SK-N-SH (cell line): ENCODE measurements at regions not wholly inside any gene's neighbourhood (a gene's known extent, or its start where the extent isn't known, plus 50 kb on each side); places are given as distances from the start of the nearest gene placed in this dataset.

Experiments used
- CTCF ChIA-PET: fragments of 300-600, 350-600 bp; formaldehyde crosslinking; extraction: SDS; loops from one replicate; lab custom pipeline; 2021; lab: Yijun Ruan, JAX
- POLR2A ChIA-PET: fragments of 350-600 bp; sonication (Branson Sonifier 250); formaldehyde crosslinking; extraction: SDS; loops from one replicate; lab custom pipeline; 2020; ENCODE audit warnings: antibody characterized with exemption, inconsistent platforms; lab: Yijun Ruan, JAX
- DNase-seq: peaks from one replicate; pipeline ENCODE4 v3.0.0; 2012
- H2AFZ ChIP-seq: fragments of 200-600 bp; sonication (generic); 2 replicates; pipeline ENCODE4 v1.8.1; 2016; ENCODE audit warnings: antibody characterized with exemption, mild to moderate bottlenecking, low read depth
- H3F3A ChIP-seq: fragments of 200-600 bp; sonication (generic); replicated peaks from 2 replicates; pipeline ENCODE3; 2016; ENCODE audit warnings: antibody characterized with exemption, mild to moderate bottlenecking; ENCODE audit not compliant: insufficient read depth
- H3K27ac ChIP-seq, 2 experiments: fragments of 200-500 bp in 1 of 2; fragments of 200-600 bp in 1 of 2; sonication (Bioruptor generic) in 1 of 2; sonication (generic), shearing (Covaris generic) in 1 of 2; 2 replicates each; pipeline versions ENCODE4 v1.5.1 to v1.6.1; 2014 to 2016; ENCODE audit warnings: low read depth in 2 of 2, inconsistent platforms in 1 of 2, low read length in 1 of 2, mild to moderate bottlenecking in 1 of 2, mixed read lengths in 1 of 2
- H3K27me3 ChIP-seq: fragments of 200-600 bp; sonication (generic), shearing (Covaris generic); 2 replicates; pipeline ENCODE4 v1.6.1; 2016; ENCODE audit warnings: mixed run types; ENCODE audit not compliant: insufficient read depth
- H3K36me3 ChIP-seq, 2 experiments: fragments of 200-500 bp in 1 of 2; fragments of 200-600 bp in 1 of 2; sonication (Bioruptor generic) in 1 of 2; sonication (generic) in 1 of 2; replicated peaks in 1 of 2; 2 replicates each; pipeline versions ENCODE3 to v1.5.1; 2014 to 2016; ENCODE audit warnings: low read length in 1 of 2, mild to moderate bottlenecking in 1 of 2; ENCODE audit not compliant: insufficient read depth in 2 of 2, control insufficient read depth in 1 of 2
- H3K4me1 ChIP-seq, 2 experiments: fragments of 200-500 bp in 1 of 2; fragments of 200-600 bp in 1 of 2; sonication (Bioruptor generic) in 1 of 2; sonication (generic), shearing (Covaris generic) in 1 of 2; 2 replicates each; pipeline versions ENCODE4 v1.5.1 to v1.6.1; 2014 to 2016; ENCODE audit warnings: low read depth in 1 of 2, low read length in 1 of 2, mixed run types in 1 of 2; ENCODE audit not compliant: insufficient read depth in 2 of 2, control insufficient read depth in 1 of 2
- H3K4me2 ChIP-seq: fragments of 200-600 bp; sonication (generic), shearing (Covaris generic); 2 replicates; pipeline ENCODE4 v1.6.1; 2017; ENCODE audit warnings: mixed run types
- H3K4me3 ChIP-seq, 2 experiments: fragments of 200-500 bp in 1 of 2; fragments of 200-600 bp in 1 of 2; sonication (Bioruptor generic) in 1 of 2; sonication (generic), shearing (Covaris generic) in 1 of 2; 2 replicates each; pipeline versions ENCODE4 v1.5.1 to v1.8.1; 2014 to 2016; ENCODE audit warnings: low read depth in 2 of 2, inconsistent platforms in 1 of 2, low read length in 1 of 2, mild to moderate bottlenecking in 1 of 2, mixed read lengths in 1 of 2, moderate library complexity in 1 of 2
- H3K79me2 ChIP-seq: fragments of 200-600 bp; sonication (generic); 2 replicates; pipeline ENCODE4 v1.8.1; 2017; ENCODE audit warnings: mild to moderate bottlenecking; ENCODE audit not compliant: insufficient read depth
- H3K9ac ChIP-seq: fragments of 200-600 bp; sonication (generic); 2 replicates; pipeline ENCODE4 v1.6.1; 2017; ENCODE audit warnings: mixed run types
- H3K9me2 ChIP-seq: fragments of 200-600 bp; sonication (generic); 2 replicates; pipeline ENCODE4 v1.6.1; 2017; ENCODE audit warnings: mixed run types
- H3K9me3 ChIP-seq: fragments of 200-600 bp; sonication (generic); 2 replicates; pipeline ENCODE4 v1.6.1; 2017; ENCODE audit warnings: mixed run types, mild to moderate bottlenecking, moderate library complexity
- H4K20me1 ChIP-seq: fragments of 200-600 bp; sonication (generic); 2 replicates; pipeline ENCODE4 v1.6.1; 2017; ENCODE audit warnings: mild to moderate bottlenecking, mixed run types; ENCODE audit not compliant: insufficient read depth
- EP300 ChIP-seq, 2 experiments: IDR thresholded peaks; 2 replicates each; pipeline versions ENCODE4 v1.4.0 to v1.6.1; 2012; ENCODE audit warnings: borderline replicate concordance in 1 of 2, low read depth in 1 of 2, low read length in 1 of 2
- FOSL2 ChIP-seq: IDR thresholded peaks from 2 replicates; pipeline ENCODE4 v1.4.0; 2012; ENCODE audit warnings: low read depth, mild to moderate bottlenecking, moderate library complexity, borderline replicate concordance
- FOXM1 ChIP-seq: IDR thresholded peaks from 2 replicates; pipeline ENCODE4 v1.4.0; 2012; ENCODE audit warnings: low read depth, mild to moderate bottlenecking
- GABPA ChIP-seq: IDR thresholded peaks from 2 replicates; pipeline ENCODE4 v1.4.0; 2012; ENCODE audit warnings: low read depth, mild to moderate bottlenecking
- GATA2 ChIP-seq: sonication (generic); formaldehyde crosslinking; IDR thresholded peaks from 2 replicates; pipeline ENCODE4 v1.5.0; 2020; ENCODE audit warnings: mild to moderate bottlenecking, missing genetic modification reagents
- NRF1 ChIP-seq: IDR thresholded peaks from 2 replicates; pipeline ENCODE4 v1.6.1; 2012; ENCODE audit warnings: low read depth, mild to moderate bottlenecking, low read length
- RCOR1 ChIP-seq: fragments of 150-350 bp; IDR thresholded peaks from 2 replicates; pipeline ENCODE4 v1.6.1; 2017; ENCODE audit warnings: antibody characterized with exemption, low read length
- RXRA ChIP-seq: IDR thresholded peaks from 2 replicates; pipeline ENCODE4 v1.4.0; 2012; ENCODE audit warnings: low read depth, mild to moderate bottlenecking, borderline replicate concordance
- SIN3A ChIP-seq: IDR thresholded peaks from 2 replicates; pipeline ENCODE4 v1.6.1; 2012; ENCODE audit warnings: low read depth, mild to moderate bottlenecking, low read length, moderate library complexity, borderline replicate concordance
- TEAD4 ChIP-seq: IDR thresholded peaks from 2 replicates; pipeline ENCODE4 v1.4.0; 2012; ENCODE audit warnings: mild to moderate bottlenecking, borderline replicate concordance; ENCODE audit not compliant: insufficient read depth
- YY1 ChIP-seq: IDR thresholded peaks from 2 replicates; pipeline ENCODE4 v1.4.0; 2012; ENCODE audit warnings: low read depth, mild to moderate bottlenecking
- WGBS: methylation state at CpG from one replicate; pipeline ENCODE4 v1.1.6; 2017; ENCODE audit warnings: low lambda C conversion rate; 5-methylcytosine and 5-hydroxymethylcytosine counted together
- TF ChIP-seq, protein P1 (sequence below): IDR thresholded peaks from 2 replicates; pipeline ENCODE4; 2012
- TF ChIP-seq, protein P2 (sequence below): IDR thresholded peaks from 2 replicates; pipeline ENCODE4 v1.4.0; 2012; ENCODE audit warnings: low read depth
- TF ChIP-seq, protein P3 (sequence below): fragments of 150-350 bp; IDR thresholded peaks from 2 replicates; pipeline ENCODE4 v1.6.1; 2016; ENCODE audit warnings: mild to moderate bottlenecking, low read depth, low read length
- TF ChIP-seq, protein P4 (sequence below): fragments of 200-600 bp; sonication (generic); IDR thresholded peaks from 2 replicates; pipeline ENCODE4 v1.6.1; 2017; ENCODE audit warnings: antibody characterized with exemption, mild to moderate bottlenecking, moderate library complexity

DNA sequence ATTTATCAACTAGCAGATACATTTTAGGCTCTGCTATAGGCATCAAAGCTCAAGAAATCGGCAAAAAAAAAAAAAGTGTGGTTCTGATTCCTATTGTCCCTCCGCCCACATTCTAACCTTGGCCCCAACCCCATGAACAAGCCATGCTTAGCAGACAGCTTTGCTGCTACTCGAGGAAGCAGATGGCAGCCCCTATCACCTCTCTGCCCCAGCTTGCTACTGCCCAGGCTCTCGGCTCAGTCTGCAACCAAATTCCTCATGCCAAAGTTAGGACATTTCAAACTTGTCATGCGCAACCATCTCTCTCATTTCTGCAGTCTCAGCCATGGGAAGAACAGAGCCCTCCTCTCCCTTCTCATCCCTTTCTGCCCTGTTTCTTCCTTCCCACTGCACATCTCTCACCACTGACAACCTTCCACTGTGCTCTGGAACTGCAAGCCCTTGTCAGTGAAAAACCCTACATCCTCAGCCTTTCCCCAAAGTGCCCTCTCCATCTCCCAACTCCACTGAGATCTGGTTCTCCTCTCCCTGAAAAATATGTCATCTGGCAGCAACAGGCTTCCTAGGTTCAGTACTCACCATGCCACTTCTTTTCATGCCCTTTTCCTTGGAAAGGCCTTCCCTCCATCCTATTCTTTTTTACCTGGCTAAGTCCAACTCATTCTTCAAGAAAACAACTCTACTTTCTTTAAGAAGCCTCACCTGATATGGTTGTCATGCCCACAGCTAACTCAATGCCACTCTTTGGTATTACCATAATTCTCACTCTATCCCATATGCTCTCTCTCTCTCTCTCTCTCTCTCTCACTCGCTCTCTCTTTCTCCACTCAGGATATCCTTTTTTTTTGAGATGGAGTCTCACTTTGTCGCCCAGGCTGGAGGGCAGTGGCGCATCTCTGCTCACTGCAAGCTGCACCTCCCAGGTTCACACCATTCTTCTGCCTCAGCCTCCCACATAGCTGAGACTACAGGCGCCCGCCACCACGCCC lies 60.1 kb upstream of the FHIP2A start:
- Histone ChIP-seq H3K4me3 (no peak overlapping the region), H3K9ac (no peak overlapping the region), H3K9me2 (no peaks in the 10 kb centered on the region), H2AFZ (no peak overlapping the region), H3K4me2 (no peak overlapping the region), H3K27me3 (no peaks in the 10 kb centered on the region), H3K36me3 (no peaks in the 10 kb centered on the region), H3K79me2 (peaks cover 3% of the 10 kb centered on the region; the same call in 1 of the 2 replicates), H4K20me1 (no peaks in the 10 kb centered on the region), H3F3A (peaks cover 3% of the 10 kb centered on the region), H3K27ac (no peak overlapping the region), H3K4me1 (peaks cover 0 to 8% of the 10 kb centered on the region in 2 experiments; a peak in 3 of 4 replicates), H3K9me3 (no peaks in the 10 kb centered on the region)
- 91% methylated on average over 11 of the region's 11 CpGs for WGBS
- ChIA-PET POLR2A (no interaction called here), CTCF (interaction anchor here (0.5 kb wide), 1 partner anchor 41 kb away, joined by 3 read pairs; no protein-coding TSS in a partner anchor)
- DNase-seq, result no peak
- no peak for TF ChIP-seq FOXM1
- TF ChIP-seq, protein P1, sequence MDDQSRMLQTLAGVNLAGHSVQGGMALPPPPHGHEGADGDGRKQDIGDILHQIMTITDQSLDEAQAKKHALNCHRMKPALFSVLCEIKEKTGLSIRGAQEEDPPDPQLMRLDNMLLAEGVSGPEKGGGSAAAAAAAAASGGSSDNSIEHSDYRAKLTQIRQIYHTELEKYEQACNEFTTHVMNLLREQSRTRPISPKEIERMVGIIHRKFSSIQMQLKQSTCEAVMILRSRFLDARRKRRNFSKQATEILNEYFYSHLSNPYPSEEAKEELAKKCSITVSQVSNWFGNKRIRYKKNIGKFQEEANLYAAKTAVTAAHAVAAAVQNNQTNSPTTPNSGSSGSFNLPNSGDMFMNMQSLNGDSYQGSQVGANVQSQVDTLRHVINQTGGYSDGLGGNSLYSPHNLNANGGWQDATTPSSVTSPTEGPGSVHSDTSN, result no peak
- no peak for TF ChIP-seq EP300 (IDR thresholded peaks at IDR 0.05; ENCODE audit: borderline replicate concordance in 1 of 2, low read depth in 1 of 2, low read length in 1 of 2)
- no peak for TF ChIP-seq SIN3A
- no peak for TF ChIP-seq NRF1
- TF ChIP-seq, protein P2, sequence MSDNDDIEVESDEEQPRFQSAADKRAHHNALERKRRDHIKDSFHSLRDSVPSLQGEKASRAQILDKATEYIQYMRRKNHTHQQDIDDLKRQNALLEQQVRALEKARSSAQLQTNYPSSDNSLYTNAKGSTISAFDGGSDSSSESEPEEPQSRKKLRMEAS, result no peak
- TF ChIP-seq, protein P3, sequence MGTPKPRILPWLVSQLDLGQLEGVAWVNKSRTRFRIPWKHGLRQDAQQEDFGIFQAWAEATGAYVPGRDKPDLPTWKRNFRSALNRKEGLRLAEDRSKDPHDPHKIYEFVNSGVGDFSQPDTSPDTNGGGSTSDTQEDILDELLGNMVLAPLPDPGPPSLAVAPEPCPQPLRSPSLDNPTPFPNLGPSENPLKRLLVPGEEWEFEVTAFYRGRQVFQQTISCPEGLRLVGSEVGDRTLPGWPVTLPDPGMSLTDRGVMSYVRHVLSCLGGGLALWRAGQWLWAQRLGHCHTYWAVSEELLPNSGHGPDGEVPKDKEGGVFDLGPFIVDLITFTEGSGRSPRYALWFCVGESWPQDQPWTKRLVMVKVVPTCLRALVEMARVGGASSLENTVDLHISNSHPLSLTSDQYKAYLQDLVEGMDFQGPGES, result no peak
- TF ChIP-seq, protein P4, sequence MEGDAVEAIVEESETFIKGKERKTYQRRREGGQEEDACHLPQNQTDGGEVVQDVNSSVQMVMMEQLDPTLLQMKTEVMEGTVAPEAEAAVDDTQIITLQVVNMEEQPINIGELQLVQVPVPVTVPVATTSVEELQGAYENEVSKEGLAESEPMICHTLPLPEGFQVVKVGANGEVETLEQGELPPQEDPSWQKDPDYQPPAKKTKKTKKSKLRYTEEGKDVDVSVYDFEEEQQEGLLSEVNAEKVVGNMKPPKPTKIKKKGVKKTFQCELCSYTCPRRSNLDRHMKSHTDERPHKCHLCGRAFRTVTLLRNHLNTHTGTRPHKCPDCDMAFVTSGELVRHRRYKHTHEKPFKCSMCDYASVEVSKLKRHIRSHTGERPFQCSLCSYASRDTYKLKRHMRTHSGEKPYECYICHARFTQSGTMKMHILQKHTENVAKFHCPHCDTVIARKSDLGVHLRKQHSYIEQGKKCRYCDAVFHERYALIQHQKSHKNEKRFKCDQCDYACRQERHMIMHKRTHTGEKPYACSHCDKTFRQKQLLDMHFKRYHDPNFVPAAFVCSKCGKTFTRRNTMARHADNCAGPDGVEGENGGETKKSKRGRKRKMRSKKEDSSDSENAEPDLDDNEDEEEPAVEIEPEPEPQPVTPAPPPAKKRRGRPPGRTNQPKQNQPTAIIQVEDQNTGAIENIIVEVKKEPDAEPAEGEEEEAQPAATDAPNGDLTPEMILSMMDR, result no peak
- no peak for TF ChIP-seq TEAD4
- no peak for TF ChIP-seq RXRA
- TF ChIP-seq GABPA, result no peak
- TF ChIP-seq RCOR1, result no peak
- TF ChIP-seq FOSL2, result no peak
- TF ChIP-seq YY1, result no peak
- no peak for TF ChIP-seq GATA2
